Inflammatory macrophage treated with lipopolysaccharide for 1 hour (primary cell): ENCODE measurements at regions not wholly inside any gene's neighbourhood (a gene's known extent, or its start where the extent isn't known, plus 50 kb on each side); places are given as distances from the start of the nearest gene placed in this dataset.
"Not testable (repeated sequence)": the region's sequence is repeated elsewhere in the genome, so short reads cannot be mapped to it uniquely, and the experiment has no call there.

Experiments used
- DNase-seq, 2 donors: peaks; one replicate each; pipeline ENCODE4 v3.0.0-alpha.2; 2020 to 2022

- no peak for DNase-seq
Measured at GRCh38 chr1:183753464-183753891, 51.4 kb upstream of the RGL1 start.

GRCh38 chr1:183744132-183744913 is 60.6 kb upstream of the RGL1 start:
- DNase-seq = no peak

GRCh38 chr1:183742355-183742754 is 62.6 kb upstream of the RGL1 start:
- DNase-seq = no peak

- no peak for DNase-seq
Measured at GRCh38 chr1:183739741-183740271, 65.1 kb upstream of the RGL1 start.

GRCh38 chr1:183739082-183739481 is 65.8 kb upstream of the RGL1 start:
- no peak for DNase-seq

- not testable (repeated sequence) for DNase-seq
Measured at GRCh38 chr1:183737916-183738315, 67.0 kb upstream of the RGL1 start.

GRCh38 chr1:183736343-183736742 is 68.6 kb upstream of the RGL1 start:
- no peak for DNase-seq

- DNase-seq = peak; percentile 28 to 63
Measured at GRCh38 chr1:183735069-183735860, 69.7 kb upstream of the RGL1 start.

GRCh38 chr1:183734543-183735036 is 70.3 kb upstream of the RGL1 start:
- peak; percentile 31 to 35 for DNase-seq

GRCh38 chr1:183733715-183734114 is 71.2 kb upstream of the RGL1 start:
- DNase-seq = no peak

GRCh38 chr1:183732236-183732880 is 72.6 kb upstream of the RGL1 start:
- no peak for DNase-seq

- no peak for DNase-seq
Measured at GRCh38 chr1:183730886-183731573, 73.9 kb upstream of the RGL1 start.

GRCh38 chr1:183730107-183730724 is 74.7 kb upstream of the RGL1 start:
- no peak for DNase-seq

GRCh38 chr1:183726825-183727224 is 73.7 kb upstream of the APOBEC4 start:
- DNase-seq = no peak

- no peak for DNase-seq
Measured at GRCh38 chr1:183724350-183725042, 71.4 kb upstream of the APOBEC4 start.

GRCh38 chr1:183723571-183723970 is 70.5 kb upstream of the APOBEC4 start:
- no peak for DNase-seq

- DNase-seq = no peak
Measured at GRCh38 chr1:183721041-183721440, 67.9 kb upstream of the APOBEC4 start.

GRCh38 chr1:183720028-183720427 is 66.9 kb upstream of the APOBEC4 start:
- DNase-seq = no peak

- DNase-seq = no peak
Measured at GRCh38 chr1:183719289-183719688, 66.2 kb upstream of the APOBEC4 start.

- no peak for DNase-seq
Measured at GRCh38 chr1:183716286-183716685, 63.2 kb upstream of the APOBEC4 start.

- DNase-seq = no peak
Measured at GRCh38 chr1:183711741-183712361, 58.7 kb upstream of the APOBEC4 start.
